Subcutaneous abdominal adipose tissue (tissue), 5 donors: ENCODE measurements at regions not wholly inside any gene's neighbourhood (a gene's known extent, or its start where the extent isn't known, plus 50 kb on each side); places are given as distances from the start of the nearest gene placed in this dataset.

Experiments used
- H3K27ac ChIP-seq: one replicate; pipeline ENCODE4 v1.7.0; 2013; ENCODE audit warnings: low read depth, mild to moderate bottlenecking, inconsistent platforms, low read length, moderate library complexity
- H3K27me3 ChIP-seq, 5 donors: one replicate each; pipeline ENCODE4 v1.7.0; 2013; ENCODE audit warnings: low read length in 5 of 5, inconsistent platforms in 1 of 5; ENCODE audit not compliant: control insufficient read depth in 5 of 5, insufficient read depth in 4 of 5
- H3K36me3 ChIP-seq, 5 donors: one replicate each; pipeline ENCODE4 v1.7.0; 2013; ENCODE audit warnings: low read length in 5 of 5; ENCODE audit not compliant: control insufficient read depth in 5 of 5, insufficient read depth in 5 of 5
- H3K4me1 ChIP-seq, 5 donors: one replicate each; pipeline ENCODE4 v1.7.0; 2013; ENCODE audit warnings: low read length in 5 of 5, mild to moderate bottlenecking in 3 of 5, moderate library complexity in 1 of 5; ENCODE audit not compliant: control insufficient read depth in 5 of 5, insufficient read depth in 5 of 5
- H3K4me3 ChIP-seq, 5 donors: one replicate each; pipeline ENCODE4 v1.7.0; 2013; ENCODE audit warnings: low read length in 5 of 5, low read depth in 1 of 5
- H3K9ac ChIP-seq, 5 donors: one replicate each; pipeline ENCODE4 v1.7.0; 2013; ENCODE audit warnings: low read length in 5 of 5, mild to moderate bottlenecking in 4 of 5, moderate library complexity in 3 of 5
- H3K9me3 ChIP-seq, 5 donors: one replicate each; pipeline ENCODE4 v1.7.0; 2013; ENCODE audit warnings: low read length in 5 of 5; ENCODE audit not compliant: control insufficient read depth in 5 of 5
- donor health status: healthy.
- donor health status: healthy.
- donor health status: healthy.
- donor health status: healthy.
- donor health status: healthy.

- Histone ChIP-seq H3K27ac (no peak overlapping the region), H3K9ac (no peak overlapping the region), H3K27me3 (no peaks in the 10 kb centered on the region), H3K36me3 (no peaks in the 10 kb centered on the region), H3K4me1 (no peaks in the 10 kb centered on the region), H3K9me3 (peaks cover 0 to 10% (median 2%) of the 10 kb centered on the region in 5 donors), H3K4me3 (no peak overlapping the region)
These were observed 281.7 kb upstream of the GK2 start for GRCh38 chr4:79689740-79690139.

GRCh38 chr4:79688691-79689090, 280.7 kb upstream of the GK2 start:
- no peak overlapping the region for H3K27ac ChIP-seq
- H3K9me3 ChIP-seq, result peaks cover 0 to 2% (median 0%) of the 10 kb centered on the region in 5 donors
- no peaks in the 10 kb centered on the region for H3K4me1 ChIP-seq
- no peaks in the 10 kb centered on the region for H3K36me3 ChIP-seq
- no peaks in the 10 kb centered on the region for H3K27me3 ChIP-seq
- no peak overlapping the region for H3K9ac ChIP-seq
- H3K4me3 ChIP-seq, result no peak overlapping the region

GRCh38 chr4:79687006-79687405, 279.0 kb upstream of the GK2 start:
- Histone ChIP-seq H3K9ac (no peak overlapping the region), H3K9me3 (no peaks in the 10 kb centered on the region), H3K36me3 (no peaks in the 10 kb centered on the region), H3K4me3 (no peak overlapping the region), H3K4me1 (peaks cover 0 to 3% (median 0%) of the 10 kb centered on the region in 5 donors), H3K27ac (no peak overlapping the region), H3K27me3 (no peaks in the 10 kb centered on the region)

GRCh38 chr4:79685542-79685941, 277.5 kb upstream of the GK2 start:
- no peak overlapping the region for H3K27ac ChIP-seq
- H3K9me3 ChIP-seq, result no peaks in the 10 kb centered on the region
- no peak overlapping the region for H3K9ac ChIP-seq
- H3K27me3 ChIP-seq, result no peaks in the 10 kb centered on the region
- no peak overlapping the region for H3K4me3 ChIP-seq
- H3K36me3 ChIP-seq, result no peaks in the 10 kb centered on the region
- peaks cover 0 to 3% (median 0%) of the 10 kb centered on the region in 5 donors for H3K4me1 ChIP-seq

GRCh38 chr4:79684516-79684915, 276.5 kb upstream of the GK2 start:
- H3K4me3 ChIP-seq, result no peak overlapping the region

GRCh38 chr4:79682801-79683530, 274.9 kb upstream of the GK2 start:
- peaks cover 0 to 3% (median 0%) of the 10 kb centered on the region in 5 donors for H3K4me1 ChIP-seq
- H3K9ac ChIP-seq, result no peak overlapping the region
- no peaks in the 10 kb centered on the region for H3K36me3 ChIP-seq
- no peaks in the 10 kb centered on the region for H3K27me3 ChIP-seq
- H3K27ac ChIP-seq, result no peak overlapping the region
- H3K4me3 ChIP-seq, result no peak overlapping the region
- no peaks in the 10 kb centered on the region for H3K9me3 ChIP-seq

More at GRCh38 chr4:79684516-79684915, 276.5 kb upstream of the GK2 start:
- Histone ChIP-seq H3K4me1 (peaks cover 0 to 3% (median 0%) of the 10 kb centered on the region in 5 donors), H3K9me3 (no peaks in the 10 kb centered on the region), H3K36me3 (no peaks in the 10 kb centered on the region), H3K27ac (no peak overlapping the region), H3K9ac (no peak overlapping the region), H3K27me3 (no peaks in the 10 kb centered on the region)

GRCh38 chr4:79682161-79682560, 274.1 kb upstream of the GK2 start:
- H3K36me3 ChIP-seq, result no peaks in the 10 kb centered on the region
- no peak overlapping the region for H3K27ac ChIP-seq
- no peak overlapping the region for H3K4me3 ChIP-seq
- no peaks in the 10 kb centered on the region for H3K27me3 ChIP-seq
- H3K9me3 ChIP-seq, result no peaks in the 10 kb centered on the region
- no peak overlapping the region for H3K9ac ChIP-seq
- peaks cover 0 to 3% (median 0%) of the 10 kb centered on the region in 5 donors for H3K4me1 ChIP-seq

GRCh38 chr4:79679859-79680258, 271.8 kb upstream of the GK2 start:
- no peaks in the 10 kb centered on the region for H3K27me3 ChIP-seq
- no peaks in the 10 kb centered on the region for H3K36me3 ChIP-seq
- peaks cover 0 to 3% (median 0%) of the 10 kb centered on the region in 5 donors for H3K4me1 ChIP-seq
- no peak overlapping the region for H3K4me3 ChIP-seq
- no peaks in the 10 kb centered on the region for H3K9me3 ChIP-seq
- H3K27ac ChIP-seq, result no peak overlapping the region
- H3K9ac ChIP-seq, result no peak overlapping the region

GRCh38 chr4:79678472-79679202, 270.6 kb upstream of the GK2 start:
- Histone ChIP-seq H3K27me3 (no peaks in the 10 kb centered on the region), H3K4me3 (no peak overlapping the region), H3K27ac (no peak overlapping the region), H3K4me1 (peaks cover 0 to 3% (median 0%) of the 10 kb centered on the region in 5 donors), H3K9me3 (no peaks in the 10 kb centered on the region), H3K9ac (no peak overlapping the region), H3K36me3 (no peaks in the 10 kb centered on the region)

GRCh38 chr4:79676705-79677104, 268.7 kb upstream of the GK2 start:
- no peak overlapping the region for H3K4me3 ChIP-seq
- no peaks in the 10 kb centered on the region for H3K27me3 ChIP-seq
- no peaks in the 10 kb centered on the region for H3K36me3 ChIP-seq
- H3K9ac ChIP-seq, result no peak overlapping the region
- H3K4me1 ChIP-seq, result no peaks in the 10 kb centered on the region
- peaks cover 0 to 2% (median 0%) of the 10 kb centered on the region in 5 donors for H3K9me3 ChIP-seq
- no peak overlapping the region for H3K27ac ChIP-seq
